ENCODE measurements at regions not wholly inside any gene's neighbourhood (a gene's known extent, or its start where the extent isn't known, plus 50 kb on each side); places are given as distances from the start of the nearest gene placed in this dataset.

GRCh38 chr5:82562696-82563240, 284.6 kb upstream of the RPS23 start:
- TF ChIP-seq POLR2AphosphoS5 (IDR thresholded peaks at IDR 0.05; ENCODE audit: low read depth, low read length) (no peak), YY1 (IDR thresholded peaks at IDR 0.05; ENCODE audit: low read depth, low read length) (no peak)

All from H1 (cell line).